Muscle layer of duodenum (tissue), 2 donors: ENCODE measurements at regions not wholly inside any gene's neighbourhood (a gene's known extent, or its start where the extent isn't known, plus 50 kb on each side); places are given as distances from the start of the nearest gene placed in this dataset.
A peak's percentile ranks its signal among the peaks of the same experiment; 100 is the strongest.

Source experiments
- H3K27ac ChIP-seq: one replicate; pipeline ENCODE4 v1.7.0; 2013; ENCODE audit warnings: mild to moderate bottlenecking, low read length
- H3K27me3 ChIP-seq: one replicate; pipeline ENCODE4 v1.7.0; 2013; ENCODE audit warnings: low read depth, mild to moderate bottlenecking, control low read depth, low read length
- H3K36me3 ChIP-seq, 2 donors: one replicate each; pipeline ENCODE4 v1.7.0; 2013; ENCODE audit warnings: low read length in 2 of 2, control low read depth in 1 of 2, mild to moderate bottlenecking in 1 of 2; ENCODE audit not compliant: insufficient read depth in 2 of 2, control insufficient read depth in 1 of 2
- H3K4me1 ChIP-seq, 2 donors: one replicate each; pipeline ENCODE4 v1.7.0; 2013; ENCODE audit warnings: low read length in 2 of 2, mild to moderate bottlenecking in 2 of 2, control low read depth in 1 of 2, moderate library complexity in 1 of 2; ENCODE audit not compliant: insufficient read depth in 2 of 2, control insufficient read depth in 1 of 2
- H3K4me3 ChIP-seq, 2 donors: one replicate each; pipeline ENCODE4 v1.7.0; 2013; ENCODE audit warnings: low read length in 2 of 2, low read depth in 1 of 2, mild to moderate bottlenecking in 1 of 2
- H3K9me3 ChIP-seq, 2 donors: one replicate each; pipeline ENCODE4 v1.7.0; 2013; ENCODE audit warnings: low read length in 2 of 2, control low read depth in 1 of 2, mild to moderate bottlenecking in 1 of 2; ENCODE audit not compliant: control insufficient read depth in 1 of 2
- donor health status: healthy.

DNA sequence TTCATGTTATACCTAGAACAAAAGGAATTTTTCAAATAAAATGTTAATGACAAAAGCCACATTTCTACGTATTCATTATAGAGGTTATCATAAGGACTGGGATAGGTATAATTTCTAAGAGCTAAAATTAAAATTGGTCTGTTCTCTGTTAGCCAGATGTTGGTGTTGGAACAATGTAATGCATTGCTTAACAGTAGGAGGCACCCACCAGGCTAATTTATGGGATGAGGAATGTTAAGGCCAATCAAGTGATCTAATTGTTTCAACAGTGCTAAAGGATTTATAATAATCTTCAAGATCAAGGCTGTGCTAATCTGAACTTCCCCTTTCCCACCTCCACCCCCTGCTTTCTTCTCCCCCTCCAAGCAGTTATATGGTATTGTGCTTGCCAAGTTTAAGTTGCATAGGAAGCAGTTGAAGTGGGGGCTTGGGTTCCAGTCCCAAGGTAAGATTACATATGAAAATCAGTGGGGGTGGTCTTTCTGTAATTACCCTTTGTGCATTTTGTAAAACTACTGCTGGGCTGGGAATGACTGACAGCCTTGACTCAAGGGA is 89.2 kb upstream of the BACH2 start:
- Histone ChIP-seq H3K4me1 (no peaks in the 10 kb centered on the region), H3K27ac (no peak overlapping the region), H3K9me3 (no peaks in the 10 kb centered on the region), H3K27me3 (no peaks in the 10 kb centered on the region), H3K36me3 (no peaks in the 10 kb centered on the region), H3K4me3 (no peak overlapping the region)

GRCh38 chr6:90384720-90385119 is 88.1 kb upstream of the BACH2 start:
- Histone ChIP-seq H3K27me3 (no peaks in the 10 kb centered on the region), H3K36me3 (no peaks in the 10 kb centered on the region), H3K4me3 (no peak overlapping the region), H3K9me3 (no peaks in the 10 kb centered on the region), H3K4me1 (no peaks in the 10 kb centered on the region), H3K27ac (no peak overlapping the region)

DNA sequence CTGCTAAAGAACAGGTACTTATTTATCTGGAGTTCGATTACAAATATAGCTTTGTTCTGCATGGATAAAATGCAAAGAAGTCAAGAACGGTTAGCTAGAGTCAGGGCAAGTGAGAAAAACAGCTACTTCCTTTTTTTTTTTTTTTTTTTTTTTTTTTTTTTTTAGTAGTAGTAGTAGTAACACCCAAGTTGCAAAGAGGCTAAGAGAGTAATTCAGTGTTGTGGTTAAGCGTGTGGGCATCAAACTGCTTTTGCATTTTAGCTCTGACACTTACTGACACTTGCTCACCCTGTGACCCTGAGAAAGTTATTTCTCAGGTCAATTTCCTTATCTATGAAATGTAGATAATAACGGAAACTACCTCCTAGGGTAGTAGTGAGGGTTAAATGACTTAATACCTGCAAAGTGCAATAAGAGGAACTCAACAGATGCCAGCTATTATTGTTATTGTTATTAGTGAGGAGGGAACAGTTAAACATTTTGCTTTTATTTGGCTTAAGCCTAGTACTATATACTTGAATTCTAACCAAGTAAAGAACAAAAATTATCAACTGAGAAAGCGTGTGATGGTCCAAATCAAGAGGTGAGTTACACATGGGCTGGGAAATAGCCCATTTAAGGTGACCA is 86.7 kb upstream of the BACH2 start:
- no peak overlapping the region for H3K4me3 ChIP-seq
- no peaks in the 10 kb centered on the region for H3K36me3 ChIP-seq
- H3K27ac ChIP-seq: no peak overlapping the region
- H3K4me1 ChIP-seq: no peaks in the 10 kb centered on the region
- H3K9me3 ChIP-seq: no peaks in the 10 kb centered on the region
- H3K27me3 ChIP-seq: no peaks in the 10 kb centered on the region

GRCh38 chr6:90382760-90383159 is 86.1 kb upstream of the BACH2 start:
- H3K27me3 ChIP-seq: no peaks in the 10 kb centered on the region
- no peaks in the 10 kb centered on the region for H3K9me3 ChIP-seq
- no peak overlapping the region for H3K4me3 ChIP-seq
- H3K4me1 ChIP-seq: no peaks in the 10 kb centered on the region
- no peaks in the 10 kb centered on the region for H3K36me3 ChIP-seq
- no peak overlapping the region for H3K27ac ChIP-seq

DNA sequence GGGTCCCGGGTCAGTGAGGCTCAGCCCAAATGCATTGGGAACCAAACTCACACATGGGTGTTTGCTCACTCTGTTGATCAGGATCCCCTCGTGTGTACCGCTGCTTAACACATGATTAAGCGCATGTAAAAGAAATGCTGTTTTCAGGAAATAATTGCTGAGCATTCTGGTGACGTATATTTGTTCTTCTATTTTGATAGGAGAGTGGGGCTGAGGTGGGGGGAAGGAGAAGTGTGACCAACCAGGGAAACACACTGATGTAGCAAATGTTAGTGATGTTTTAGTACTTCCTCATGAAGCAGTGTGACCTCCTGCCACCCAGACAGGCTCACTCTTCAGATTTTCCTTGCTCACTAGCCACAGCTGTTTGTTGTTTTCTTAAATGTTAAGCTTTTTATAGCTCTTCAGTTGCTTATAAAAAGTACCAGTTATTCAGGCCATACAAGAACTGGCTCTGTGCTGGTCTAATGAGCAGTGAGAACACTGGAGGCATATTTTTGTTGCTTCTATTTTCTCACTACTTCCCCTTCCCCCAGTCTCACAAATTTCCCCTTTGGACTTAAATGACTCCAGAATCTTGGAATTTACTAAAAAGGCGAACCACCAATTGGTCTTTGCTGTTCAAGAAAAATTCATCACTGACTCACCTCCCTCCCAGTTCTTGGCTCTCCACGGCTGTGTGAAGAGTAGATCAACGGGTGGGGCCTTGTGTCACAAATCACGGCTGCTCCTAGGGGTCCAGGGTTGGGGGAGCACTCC is 79.2 kb upstream of the BACH2 start:
- no peak overlapping the region for H3K27ac ChIP-seq
- H3K9me3 ChIP-seq: no peaks in the 10 kb centered on the region
- H3K4me3 ChIP-seq: no peak overlapping the region
- H3K36me3 ChIP-seq: no peaks in the 10 kb centered on the region
- H3K27me3 ChIP-seq: no peaks in the 10 kb centered on the region
- H3K4me1 ChIP-seq: peaks cover 0 to 7% of the 10 kb centered on the region in 2 donors

DNA sequence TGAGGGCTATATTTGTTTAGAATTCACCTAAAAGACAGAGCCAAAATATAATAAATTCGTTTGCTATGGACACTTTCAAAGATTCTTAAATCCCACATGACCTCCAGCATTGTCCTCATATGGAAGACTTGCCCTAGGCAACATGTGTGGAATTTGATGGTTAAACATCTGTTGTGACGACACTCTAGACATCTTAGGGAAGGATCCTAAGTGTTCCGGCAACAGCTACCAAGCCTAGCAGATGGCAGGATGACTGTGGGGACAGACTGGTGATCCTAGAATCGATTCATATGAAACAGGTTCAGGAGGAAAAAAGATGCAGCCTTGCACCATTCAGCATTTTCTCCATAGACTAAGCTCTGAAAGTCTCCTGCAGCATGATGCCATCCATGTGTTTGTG is 77.6 kb upstream of the BACH2 start:
- H3K9me3 ChIP-seq: no peaks in the 10 kb centered on the region
- H3K36me3 ChIP-seq: no peaks in the 10 kb centered on the region
- no peak overlapping the region for H3K4me3 ChIP-seq
- peaks cover 0 to 7% of the 10 kb centered on the region in 2 donors for H3K4me1 ChIP-seq
- H3K27me3 ChIP-seq: no peaks in the 10 kb centered on the region
- H3K27ac ChIP-seq: no peak overlapping the region

GRCh38 chr6:90372885-90373284 is 76.2 kb upstream of the BACH2 start:
- Histone ChIP-seq H3K9me3 (no peaks in the 10 kb centered on the region), H3K36me3 (peaks cover 0 to 3% of the 10 kb centered on the region in 2 donors), H3K4me3 (no peak overlapping the region), H3K27me3 (no peaks in the 10 kb centered on the region), H3K27ac (no peak overlapping the region), H3K4me1 (peaks cover 0 to 7% of the 10 kb centered on the region in 2 donors)

DNA sequence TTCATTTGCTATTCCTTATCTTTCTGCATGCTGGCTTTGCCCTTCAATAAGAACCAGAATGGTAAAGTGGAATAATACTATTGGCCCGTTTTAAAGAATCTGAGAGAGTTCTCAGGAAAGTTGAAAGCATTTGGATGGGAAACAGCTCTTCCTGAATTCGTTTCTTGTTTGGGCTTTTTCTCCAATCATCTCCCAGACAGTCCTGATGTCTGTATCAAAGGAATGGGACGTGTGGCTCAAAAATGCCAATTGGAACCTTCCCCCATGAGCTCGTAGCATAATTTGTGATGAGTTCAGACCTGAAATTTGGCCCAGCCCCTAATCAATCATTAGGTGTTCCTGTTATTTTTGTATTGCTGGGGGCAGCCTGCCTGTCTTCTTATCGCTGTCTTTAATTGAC is 75.8 kb upstream of the BACH2 start:
- Histone ChIP-seq H3K4me1 (peaks cover 0 to 7% of the 10 kb centered on the region in 2 donors), H3K27ac (no peak overlapping the region), H3K36me3 (peaks cover 0 to 3% of the 10 kb centered on the region in 2 donors)

DNA sequence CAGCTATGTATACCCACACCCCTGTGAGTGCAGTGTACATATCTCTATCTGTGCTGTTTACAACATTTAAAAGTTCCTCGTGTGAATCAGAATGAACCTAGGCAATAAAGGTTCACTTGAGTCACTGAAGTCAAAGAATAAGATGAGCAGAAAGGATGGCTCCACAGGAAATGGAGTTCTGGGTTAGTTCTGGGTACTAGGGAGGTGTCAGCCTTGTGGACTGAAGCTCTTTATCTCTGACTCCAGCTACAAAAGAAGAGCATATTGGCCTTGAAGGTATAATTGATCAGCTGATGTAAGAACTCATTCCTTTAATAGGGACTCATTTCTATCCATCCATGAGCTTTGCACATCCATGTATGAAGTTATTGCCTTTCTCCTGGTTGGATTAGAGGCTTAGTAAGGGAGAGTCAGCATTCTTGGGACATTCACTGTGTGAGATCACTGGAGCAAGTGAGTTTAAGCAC is 73.9 kb upstream of the BACH2 start:
- Histone ChIP-seq H3K27me3 (no peaks in the 10 kb centered on the region), H3K4me3 (no peak overlapping the region), H3K9me3 (no peaks in the 10 kb centered on the region), H3K27ac (no peak overlapping the region), H3K4me1 (no peaks in the 10 kb centered on the region), H3K36me3 (peaks cover 0 to 3% of the 10 kb centered on the region in 2 donors)

More for the DNA sequence above, 75.8 kb upstream of the BACH2 start:
- no peaks in the 10 kb centered on the region for H3K9me3 ChIP-seq
- no peak overlapping the region for H3K4me3 ChIP-seq
- H3K27me3 ChIP-seq: no peaks in the 10 kb centered on the region

DNA sequence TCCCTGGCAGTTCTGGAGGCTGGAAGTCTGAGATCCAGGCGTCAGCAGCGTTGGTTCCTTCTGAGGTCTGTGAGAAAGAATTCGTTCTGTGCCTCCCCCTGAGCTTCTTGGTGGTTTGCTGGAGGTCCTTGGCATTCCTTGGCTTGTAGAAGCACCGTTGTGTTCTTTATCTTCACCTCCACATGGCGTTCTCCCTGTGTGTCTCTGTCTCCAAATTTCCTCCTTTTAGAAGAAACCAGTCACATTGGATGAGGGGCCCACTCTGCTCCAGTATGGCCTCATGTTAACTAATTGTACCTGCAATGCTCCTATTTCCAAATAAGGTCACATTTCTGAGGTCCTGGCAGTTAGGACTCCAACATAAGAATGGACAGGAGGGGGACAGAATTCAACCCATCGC is 73.0 kb upstream of the BACH2 start:
- H3K36me3 ChIP-seq: peaks cover 0 to 3% of the 10 kb centered on the region in 2 donors
- no peaks in the 10 kb centered on the region for H3K9me3 ChIP-seq
- H3K4me1 ChIP-seq: no peaks in the 10 kb centered on the region
- no peak overlapping the region for H3K4me3 ChIP-seq
- H3K27ac ChIP-seq: no peak overlapping the region
- no peaks in the 10 kb centered on the region for H3K27me3 ChIP-seq

GRCh38 chr6:90369024-90369519 is 72.4 kb upstream of the BACH2 start:
- Histone ChIP-seq H3K9me3 (no peaks in the 10 kb centered on the region), H3K27me3 (no peaks in the 10 kb centered on the region), H3K4me3 (no peak overlapping the region), H3K27ac (peak overlapping the region; percentile 39), H3K36me3 (peaks cover 0 to 3% of the 10 kb centered on the region in 2 donors), H3K4me1 (no peaks in the 10 kb centered on the region)
